B cell (primary cell): ENCODE measurements at regions not wholly inside any gene's neighbourhood (a gene's known extent, or its start where the extent isn't known, plus 50 kb on each side); places are given as distances from the start of the nearest gene placed in this dataset.

Source experiments
- ATAC-seq: fragments of 200-7000 bp; cut with Tn5 transposase; one replicate; pipeline ENCODE4 v1.10.0; 2021; ENCODE audit warnings: low read depth, mild to moderate bottlenecking, moderate number of reproducible peaks, moderate library complexity
- CTCF ChIA-PET: fragments of 350-600 bp; sonication (Branson Sonifier 250); formaldehyde crosslinking; loops from one replicate; lab custom pipeline; 2021; ENCODE audit warnings: antibody characterized with exemption, inconsistent platforms; lab: Charles Lee
- POLR2A ChIA-PET: fragments of 350-600 bp; sonication (Branson Sonifier 250); formaldehyde crosslinking; loops from one replicate; lab custom pipeline; 2021; ENCODE audit warnings: antibody characterized with exemption; lab: Charles Lee
- DNase-seq: peaks from one replicate; pipeline ENCODE4 v3.0.0; 2013
- H2AFZ ChIP-seq: 2 replicates; pipeline ENCODE4 v1.6.1; 2012; ENCODE audit warnings: mild to moderate bottlenecking, low read depth, low read length; ENCODE audit not compliant: insufficient read depth, poor library complexity, severe bottlenecking
- H3K27ac ChIP-seq, 2 donors: 1 replicate in 1 of 2; 2 replicates in 1 of 2; pipeline ENCODE4 v1.5.1; 2012 to 2013; ENCODE audit warnings: low read length in 2 of 2, mild to moderate bottlenecking in 2 of 2, moderate library complexity in 1 of 2
- H3K27me3 ChIP-seq, 4 experiments: fragments of 200-600 bp in 1 of 4; sonication (generic) in 1 of 4; replicated peaks in 1 of 4; 1 replicate in 2 of 4; 2 replicates in 2 of 4; pipeline versions ENCODE4 v1.6.1 to v1.7.0; 2013 to 2016; ENCODE audit warnings: low read length in 3 of 4, mild to moderate bottlenecking in 2 of 4, mixed read lengths in 1 of 4, moderate library complexity in 1 of 4; ENCODE audit not compliant: insufficient read depth in 4 of 4, control insufficient read depth in 3 of 4; ENCODE audit errors: control extremely low read depth in 1 of 4
- H3K36me3 ChIP-seq, 2 experiments: replicated peaks in 1 of 2; 1 replicate in 1 of 2; 2 replicates in 1 of 2; pipeline versions ENCODE4 v1.6.1 to v1.7.1; 2013; ENCODE audit warnings: low read length in 1 of 2; ENCODE audit not compliant: insufficient read depth in 2 of 2, control insufficient read depth in 1 of 2; ENCODE audit errors: control extremely low read depth in 1 of 2, extremely low read depth in 1 of 2
- H3K4me1 ChIP-seq, 2 donors: fragments of 200-600 bp in 1 of 2; sonication (generic) in 1 of 2; 1 replicate in 1 of 2; 2 replicates in 1 of 2; pipeline versions ENCODE4 v1.5.1 to v1.6.1; 2013 to 2017; ENCODE audit warnings: low read length in 2 of 2; ENCODE audit not compliant: control insufficient read depth in 2 of 2, insufficient read depth in 2 of 2
- H3K4me2 ChIP-seq: replicated peaks from 2 replicates; pipeline ENCODE3; 2012; ENCODE audit warnings: mild to moderate bottlenecking, low read depth, low read length; ENCODE audit not compliant: poor library complexity, severe bottlenecking
- H3K4me3 ChIP-seq, 5 experiments: fragments of 200-600 bp in 1 of 5; sonication (generic) in 1 of 5; 1 replicate in 3 of 5; 2 replicates in 2 of 5; pipeline versions ENCODE4 v1.5.1 to v1.7.0; 2011 to 2016; ENCODE audit warnings: low read length in 4 of 5, mild to moderate bottlenecking in 4 of 5, low read depth in 2 of 5, control low read depth in 1 of 5, moderate library complexity in 1 of 5; ENCODE audit not compliant: insufficient read depth in 1 of 5; ENCODE audit errors: control extremely low read depth in 1 of 5, extremely low read depth in 1 of 5
- H3K79me2 ChIP-seq: fragments of 200-600 bp; sonication (generic); one replicate; pipeline ENCODE4 v1.6.0; 2016; ENCODE audit warnings: low read length; ENCODE audit not compliant: control insufficient read depth, insufficient read depth
- H3K9ac ChIP-seq: fragments of 200-600 bp; sonication (generic); 2 replicates; pipeline ENCODE4 v1.6.1; 2017; ENCODE audit warnings: mild to moderate bottlenecking, low read length, moderate library complexity
- H3K9me3 ChIP-seq, 3 donors: one replicate each; pipeline versions ENCODE4 v1.6.1 to v1.7.1; 2013; ENCODE audit warnings: low read length in 2 of 3; ENCODE audit not compliant: control insufficient read depth in 2 of 3, insufficient read depth in 1 of 3; ENCODE audit errors: control extremely low read depth in 1 of 3
- H4K20me1 ChIP-seq: 2 replicates; pipeline ENCODE4 v1.6.0; 2012; ENCODE audit warnings: mild to moderate bottlenecking, low read length; ENCODE audit not compliant: insufficient read depth, control insufficient read depth, poor library complexity, severe bottlenecking
- H3K27ac Mint-ChIP-seq: one replicate; pipeline ENCODE4 v1.8.0; 2021; ENCODE audit warnings: mixed read lengths
- H3K27me3 Mint-ChIP-seq: one replicate; pipeline ENCODE4 v1.8.0; 2021; ENCODE audit warnings: mixed read lengths
- H3K4me1 Mint-ChIP-seq: one replicate; pipeline ENCODE4 v1.8.0; 2021; ENCODE audit warnings: mixed read lengths
- H3K4me3 Mint-ChIP-seq: one replicate; pipeline ENCODE4 v1.8.0; 2021; ENCODE audit warnings: mixed read lengths
- H3K9me3 Mint-ChIP-seq: one replicate; pipeline ENCODE4 v1.8.0; 2022; ENCODE audit warnings: mixed read lengths; ENCODE audit not compliant: insufficient read depth
- CTCF ChIP-seq: fragments of 200-600 bp; IDR thresholded peaks from one replicate; pipeline ENCODE4 v1.8.0; 2022; ENCODE audit warnings: antibody characterized with exemption, mild to moderate bottlenecking
- EZH2 ChIP-seq: IDR thresholded peaks from 2 replicates; pipeline ENCODE4 v1.6.1; 2012; ENCODE audit warnings: borderline replicate concordance, low read depth, mild to moderate bottlenecking, moderate library complexity, low read length; ENCODE audit not compliant: insufficient read depth, poor library complexity, severe bottlenecking
- WGBS: methylation state at CpG from one replicate; pipeline ENCODE4 v1.1.5; 2013; ENCODE audit warnings: missing lambda C conversion rate; ENCODE audit not compliant: insufficient coverage; 5-methylcytosine and 5-hydroxymethylcytosine counted together
- intact Hi-C: fragments of 100-400 bp; cut with micrococcal nuclease; formaldehyde crosslinking; loops from one replicate; pipeline ENCODE4 v1.10.0; 2022

GRCh38 chr6:120966321-120966720 is 368.0 kb downstream of the TBC1D32 start:
- Histone ChIP-seq H3K4me2 (no peak overlapping the region), H3K27me3 (no peaks in the 10 kb centered on the region), H3K79me2 (no peaks in the 10 kb centered on the region), H3K9ac (no peak overlapping the region), H2AFZ (no peak overlapping the region), H3K4me1 (no peaks in the 10 kb centered on the region), H4K20me1 (no peaks in the 10 kb centered on the region), H3K36me3 (no peaks in the 10 kb centered on the region), H3K9me3 (no peaks in the 10 kb centered on the region), H3K27ac (no peak overlapping the region), H3K4me3 (no peak overlapping the region)
- DNase-seq (no peak), ATAC-seq (no peak)
- no peak overlapping the region for H3K27ac Mint-ChIP-seq
- ChIA-PET POLR2A (no interaction called here), CTCF (no interaction called here)
- intact Hi-C loops, result no loop called here
- H3K4me1 Mint-ChIP-seq, result no peaks in the 10 kb centered on the region
- no peak overlapping the region for H3K4me3 Mint-ChIP-seq
- no peaks in the 10 kb centered on the region for H3K27me3 Mint-ChIP-seq
- TF ChIP-seq CTCF, result no peak
- peaks cover 3% of the 10 kb centered on the region for H3K9me3 Mint-ChIP-seq

GRCh38 chr6:120965814-120966213 is 368.5 kb downstream of the TBC1D32 start:
- intact Hi-C loops, result no loop called here
- Mint-ChIP-seq H3K4me1 (no peaks in the 10 kb centered on the region), H3K9me3 (peaks cover 3% of the 10 kb centered on the region), H3K27ac (no peak overlapping the region), H3K4me3 (no peak overlapping the region), H3K27me3 (no peaks in the 10 kb centered on the region)
- 86% methylated on average over 1 of the region's 3 CpGs for WGBS
- no peak for TF ChIP-seq CTCF
- no peak for TF ChIP-seq EZH2
- Histone ChIP-seq H3K4me1 (no peaks in the 10 kb centered on the region), H3K4me2 (no peak overlapping the region), H3K27ac (no peak overlapping the region), H3K79me2 (no peaks in the 10 kb centered on the region), H3K4me3 (no peak overlapping the region), H4K20me1 (no peaks in the 10 kb centered on the region), H2AFZ (no peak overlapping the region), H3K36me3 (no peaks in the 10 kb centered on the region), H3K9ac (no peak overlapping the region), H3K9me3 (no peaks in the 10 kb centered on the region), H3K27me3 (no peaks in the 10 kb centered on the region)
- CTCF ChIA-PET, result no interaction called here
- ATAC-seq (no peak), DNase-seq (no peak)
- POLR2A ChIA-PET, result no interaction called here
